T47D (cell line): ENCODE measurements at regions not wholly inside any gene's neighbourhood (a gene's known extent, or its start where the extent isn't known, plus 50 kb on each side); places are given as distances from the start of the nearest gene placed in this dataset.
A peak's percentile ranks its signal among the peaks of the same experiment; 100 is the strongest.

ENCODE experiments used
- DNase-seq, 2 experiments: peaks; one replicate each; pipeline versions ENCODE4 v3.0.0 to v3.0.0-alpha.2; 2011 to 2012; ENCODE audit warnings: low read depth in 1 of 2, low spot score in 1 of 2
- JUND ChIP-seq: IDR thresholded peaks from 2 replicates; pipeline ENCODE4 v1.6.1; 2012; ENCODE audit warnings: low read depth
- in situ Hi-C: cut with HindIII; loops from 2 replicates; pipeline ENCODE4 v1.10.0; 2016; ENCODE audit warnings: low sequenced_read_pairs, low pct_unique_long_range_greater_than_20kb

GRCh38 chr14:26841920-26842741 lies 244.3 kb upstream of the NOVA1 start:
- TF ChIP-seq JUND = no peak
- in situ Hi-C loops = no loop called here

GRCh38 chr14:26845151-26845818 lies 247.5 kb upstream of the NOVA1 start:
- DNase-seq = no peak
- in situ Hi-C loops = no loop called here
- no peak for TF ChIP-seq JUND

More at GRCh38 chr14:26841920-26842741, 244.3 kb upstream of the NOVA1 start:
- DNase-seq = peak in 1 of 2 experiments; percentile 60

DNA sequence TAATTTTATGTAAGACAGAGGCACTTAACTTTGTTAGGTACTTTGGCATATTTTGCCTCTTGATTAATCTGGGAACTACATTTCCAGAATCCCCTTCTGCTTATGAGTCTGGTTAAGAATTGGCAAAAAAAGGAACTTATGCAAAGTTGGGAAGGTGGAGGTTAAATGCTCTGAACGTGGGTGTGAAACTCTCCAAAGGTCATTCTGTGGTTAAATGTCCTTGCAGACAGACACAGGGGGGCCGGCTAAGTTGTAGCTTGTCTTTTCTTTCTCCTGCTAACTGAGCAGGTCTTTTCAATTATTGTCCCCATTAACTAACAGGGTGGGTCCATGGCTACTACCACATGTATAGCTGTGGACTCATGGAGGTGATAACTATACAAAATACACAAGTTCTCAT lies 248.6 kb upstream of the NOVA1 start:
- no peak for DNase-seq
- TF ChIP-seq JUND = no peak
- in situ Hi-C loops = no loop called here

GRCh38 chr14:26849514-26849913 lies 251.7 kb upstream of the NOVA1 start:
- DNase-seq = no peak
- in situ Hi-C loops = no loop called here
- no peak for TF ChIP-seq JUND

DNA sequence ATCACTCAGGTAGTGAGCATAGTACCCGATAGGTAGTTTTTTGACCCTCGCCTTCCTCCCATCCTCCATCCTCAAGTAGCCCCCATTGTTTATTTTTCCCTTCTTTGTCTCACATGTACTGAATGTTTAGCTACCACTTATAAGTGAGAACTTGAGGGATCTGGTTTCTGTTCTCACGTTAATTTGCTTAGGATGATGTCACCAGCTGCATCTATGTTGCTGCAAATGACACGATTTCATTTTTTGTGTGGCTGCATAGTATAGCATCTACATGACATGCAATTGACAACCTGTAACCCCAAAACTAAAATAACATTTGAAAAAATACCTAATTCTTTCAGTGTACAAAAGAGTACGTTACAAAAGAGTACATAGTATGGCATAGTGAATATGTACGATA lies 254.0 kb upstream of the NOVA1 start:
- no peak for DNase-seq
- TF ChIP-seq JUND = no peak
- in situ Hi-C loops = no loop called here

GRCh38 chr14:26855077-26855753 lies 257.4 kb upstream of the NOVA1 start:
- DNase-seq = no peak
- in situ Hi-C loops = no loop called here
- TF ChIP-seq JUND = no peak

- in situ Hi-C loops = no loop called here
- no peak for TF ChIP-seq JUND
- DNase-seq = no peak
Measured at GRCh38 chr14:26856876-26857518, 259.2 kb upstream of the NOVA1 start.

DNA sequence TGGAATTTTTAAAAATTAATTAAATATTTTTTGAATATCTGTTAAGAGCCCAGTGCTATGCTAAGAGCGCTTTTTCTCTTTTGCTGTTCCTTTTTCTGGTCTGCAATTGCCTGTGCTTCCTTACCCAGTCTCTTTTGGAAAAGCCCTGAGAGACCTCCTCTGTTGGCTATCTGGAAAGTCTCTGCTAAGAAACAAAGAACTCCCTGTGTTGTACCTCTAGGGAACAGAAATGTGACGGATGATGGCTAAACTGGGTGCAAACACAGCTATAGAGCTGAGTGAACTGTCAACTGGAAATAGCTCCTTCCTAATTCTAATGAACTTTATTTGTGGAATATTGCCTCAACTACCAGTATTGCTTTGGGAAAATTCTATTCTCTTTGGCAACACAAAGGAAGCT lies 261.6 kb upstream of the NOVA1 start:
- no peak for DNase-seq
- in situ Hi-C loops = no loop called here
- no peak for TF ChIP-seq JUND

GRCh38 chr14:26860111-26860510 lies 262.3 kb upstream of the NOVA1 start:
- TF ChIP-seq JUND = no peak
- DNase-seq = no peak
- in situ Hi-C loops = no loop called here

DNA sequence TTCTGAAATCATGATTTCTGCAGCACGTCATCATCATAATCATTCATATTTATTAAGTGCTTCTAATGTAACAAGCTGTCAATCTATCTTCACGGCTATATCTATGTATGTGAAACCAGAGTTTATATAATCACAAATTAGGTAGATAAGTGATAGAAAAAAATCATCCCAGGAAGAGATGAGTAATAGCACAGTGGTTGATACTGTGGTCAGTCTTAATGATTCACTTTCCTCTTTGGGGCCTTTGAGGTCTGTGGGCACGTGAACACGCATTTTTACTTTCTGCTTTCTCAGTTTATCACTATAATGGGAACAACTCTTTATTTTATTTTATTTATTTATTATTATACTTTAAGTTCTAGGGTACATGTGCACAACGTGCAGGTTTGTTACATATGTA lies 265.9 kb upstream of the NOVA1 start:
- DNase-seq = no peak
- TF ChIP-seq JUND = no peak
- in situ Hi-C loops = no loop called here

DNA sequence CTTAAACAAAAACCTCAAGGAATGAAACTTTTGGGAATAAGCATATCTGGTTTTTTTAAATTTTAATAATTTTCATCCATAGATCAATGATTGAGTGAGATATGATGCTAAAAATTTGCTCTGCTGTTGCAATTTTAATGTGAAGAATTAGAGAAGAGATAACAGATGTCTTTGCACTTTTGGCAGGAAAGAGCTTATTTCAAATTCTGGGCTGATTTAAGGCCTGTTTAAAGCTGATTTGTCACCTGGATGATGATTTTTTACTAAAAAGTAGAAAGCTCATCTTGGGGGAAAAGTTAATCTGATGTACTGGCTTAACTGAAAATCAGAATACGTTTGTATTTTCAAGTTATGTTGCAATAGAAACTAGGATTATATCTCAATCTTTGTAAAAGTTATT lies 268.9 kb upstream of the NOVA1 start:
- no peak for DNase-seq
- in situ Hi-C loops = no loop called here
- no peak for TF ChIP-seq JUND

DNA sequence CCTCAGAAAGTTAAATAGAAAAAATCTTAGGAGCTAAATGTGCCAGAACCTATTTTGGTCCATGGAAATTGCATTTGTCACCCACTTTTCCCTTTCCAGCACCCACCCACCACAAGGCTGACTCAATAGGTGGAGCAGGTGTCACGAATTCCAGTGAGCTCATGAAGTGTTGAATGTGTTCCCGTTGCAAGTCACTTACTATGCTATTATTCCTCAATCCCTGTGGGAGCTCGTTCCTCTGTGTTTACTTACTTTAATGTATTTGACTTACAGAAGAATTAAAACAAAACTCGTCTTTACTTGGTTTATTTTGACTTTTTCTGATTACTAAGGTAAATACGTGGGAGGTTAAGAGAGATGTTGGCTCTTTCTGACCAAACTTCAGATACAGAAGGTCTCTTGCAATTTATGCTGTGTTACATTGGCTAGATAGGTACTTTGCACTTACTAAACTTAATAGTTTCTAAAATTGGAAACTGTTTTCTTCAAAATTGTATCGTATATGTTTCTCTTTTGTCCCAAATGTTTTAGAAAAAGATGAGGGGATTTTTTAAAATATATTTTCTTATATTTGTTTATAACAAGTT lies 269.4 kb upstream of the NOVA1 start:
- no peak for TF ChIP-seq JUND
- in situ Hi-C loops = no loop called here
- peak in 1 of 2 experiments; percentile 40 for DNase-seq
